DOHH2 (cell line): ENCODE measurements at regions not wholly inside any gene's neighbourhood (a gene's known extent, or its start where the extent isn't known, plus 50 kb on each side); places are given as distances from the start of the nearest gene placed in this dataset.

Source experiments
- H3F3A ChIP-seq: fragments of 200-600 bp; sonication (generic), shearing (Covaris generic); 2 replicates; pipeline ENCODE4 v1.6.0; 2016; ENCODE audit warnings: antibody characterized with exemption, mild to moderate bottlenecking; ENCODE audit not compliant: control insufficient read depth, insufficient read depth
- H3K27ac ChIP-seq: fragments of 200-600 bp; sonication (generic); 2 replicates; pipeline ENCODE4 v1.5.1; 2014; ENCODE audit warnings: low read depth, mild to moderate bottlenecking, low read length, moderate library complexity
- H3K27me3 ChIP-seq: fragments of 200-600 bp; sonication (generic); 2 replicates; pipeline ENCODE4 v1.6.1; 2014; ENCODE audit warnings: mild to moderate bottlenecking, low read length, mixed read lengths; ENCODE audit not compliant: control insufficient read depth
- H3K36me3 ChIP-seq: fragments of 200-600 bp; sonication (generic); 2 replicates; pipeline ENCODE4 v1.6.1; 2014; ENCODE audit warnings: mild to moderate bottlenecking, low read length, moderate library complexity, mixed read lengths; ENCODE audit not compliant: control insufficient read depth
- H3K4me1 ChIP-seq: fragments of 200-600 bp; sonication (generic); 2 replicates; pipeline ENCODE4 v1.6.1; 2014; ENCODE audit warnings: mild to moderate bottlenecking, low read length, mixed read lengths; ENCODE audit not compliant: control insufficient read depth
- H3K4me2 ChIP-seq: fragments of 200-600 bp; sonication (generic); 2 replicates; pipeline ENCODE4 v1.6.0; 2014; ENCODE audit warnings: mild to moderate bottlenecking, low read length, moderate library complexity
- H3K4me3 ChIP-seq: fragments of 200-600 bp; sonication (generic); 2 replicates; pipeline ENCODE4 v1.5.1; 2014; ENCODE audit warnings: mild to moderate bottlenecking, low read length, mixed read lengths
- H3K79me2 ChIP-seq: fragments of 200-600 bp; sonication (generic); 2 replicates; pipeline ENCODE4 v1.6.1; 2014; ENCODE audit warnings: mild to moderate bottlenecking, low read length, mixed read lengths; ENCODE audit not compliant: control insufficient read depth
- H3K9me2 ChIP-seq: fragments of 200-600 bp; sonication (generic); replicated peaks from 2 replicates; pipeline ENCODE4 v1.6.1; 2014; ENCODE audit warnings: mild to moderate bottlenecking, low read length, mixed read lengths; ENCODE audit not compliant: control insufficient read depth
- H3K9me3 ChIP-seq: fragments of 200-600 bp; sonication (generic); 2 replicates; pipeline ENCODE4 v1.6.1; 2014; ENCODE audit warnings: antibody characterized with exemption, low read length, mixed read lengths; ENCODE audit not compliant: control insufficient read depth, insufficient read depth
- H4K20me1 ChIP-seq: fragments of 200-600 bp; sonication (generic); 2 replicates; pipeline ENCODE4 v1.6.0; 2014; ENCODE audit warnings: low read depth, mild to moderate bottlenecking, antibody characterized with exemption, low read length, moderate library complexity; ENCODE audit not compliant: control insufficient read depth, insufficient read depth
- EZH2phosphoT487 ChIP-seq: fragments of 200-600 bp; sonication (generic); IDR thresholded peaks from 2 replicates; pipeline ENCODE4 v1.6.1; 2017; ENCODE audit warnings: borderline replicate concordance, mild to moderate bottlenecking, antibody characterized with exemption, low read length, moderate library complexity, mixed read lengths
- TF ChIP-seq, protein P1 (sequence below): fragments of 200-600 bp; sonication (generic); IDR thresholded peaks from one replicate; pipeline ENCODE4 v1.5.1; 2014; ENCODE audit warnings: antibody characterized with exemption, mild to moderate bottlenecking, low read depth, low read length; ENCODE audit not compliant: poor library complexity, severe bottlenecking

DNA sequence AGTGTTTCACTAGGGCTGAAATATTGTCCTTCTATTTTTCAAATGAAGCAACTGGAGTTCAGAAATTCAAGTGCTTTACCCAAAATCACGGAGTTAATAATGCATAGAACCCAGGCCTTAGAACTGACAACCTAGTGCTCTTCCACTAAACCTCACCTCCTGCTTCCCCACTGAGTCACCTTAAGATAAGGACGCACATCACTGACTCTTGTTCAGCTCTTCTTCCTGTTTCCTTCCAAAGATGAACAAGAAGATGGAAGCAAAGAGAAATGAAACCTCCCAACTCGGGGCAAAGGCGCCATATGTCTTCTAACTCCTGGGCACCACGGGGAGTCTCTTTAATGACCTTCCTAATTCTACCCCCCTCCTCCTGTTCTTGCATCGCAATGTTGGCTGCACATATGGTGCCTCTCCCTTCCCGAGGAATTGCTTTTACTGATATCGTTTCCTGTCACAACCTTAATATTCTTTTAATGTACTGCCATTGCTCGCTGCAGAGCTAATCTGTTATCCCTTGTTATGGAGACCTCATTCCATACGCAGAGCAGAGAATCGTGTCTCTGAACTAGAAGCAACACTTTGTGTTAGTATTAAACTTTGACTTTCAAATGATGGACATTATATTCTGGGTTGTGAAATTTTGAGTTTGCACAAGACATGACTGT, 591.4 kb downstream of the TMEM114 start:
- no peaks in the 10 kb centered on the region for H4K20me1 ChIP-seq
- TF ChIP-seq EZH2phosphoT487 = no peak
- TF ChIP-seq, protein P1, sequence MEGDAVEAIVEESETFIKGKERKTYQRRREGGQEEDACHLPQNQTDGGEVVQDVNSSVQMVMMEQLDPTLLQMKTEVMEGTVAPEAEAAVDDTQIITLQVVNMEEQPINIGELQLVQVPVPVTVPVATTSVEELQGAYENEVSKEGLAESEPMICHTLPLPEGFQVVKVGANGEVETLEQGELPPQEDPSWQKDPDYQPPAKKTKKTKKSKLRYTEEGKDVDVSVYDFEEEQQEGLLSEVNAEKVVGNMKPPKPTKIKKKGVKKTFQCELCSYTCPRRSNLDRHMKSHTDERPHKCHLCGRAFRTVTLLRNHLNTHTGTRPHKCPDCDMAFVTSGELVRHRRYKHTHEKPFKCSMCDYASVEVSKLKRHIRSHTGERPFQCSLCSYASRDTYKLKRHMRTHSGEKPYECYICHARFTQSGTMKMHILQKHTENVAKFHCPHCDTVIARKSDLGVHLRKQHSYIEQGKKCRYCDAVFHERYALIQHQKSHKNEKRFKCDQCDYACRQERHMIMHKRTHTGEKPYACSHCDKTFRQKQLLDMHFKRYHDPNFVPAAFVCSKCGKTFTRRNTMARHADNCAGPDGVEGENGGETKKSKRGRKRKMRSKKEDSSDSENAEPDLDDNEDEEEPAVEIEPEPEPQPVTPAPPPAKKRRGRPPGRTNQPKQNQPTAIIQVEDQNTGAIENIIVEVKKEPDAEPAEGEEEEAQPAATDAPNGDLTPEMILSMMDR = no peak
- no peak overlapping the region for H3K27ac ChIP-seq
- H3K36me3 ChIP-seq = no peaks in the 10 kb centered on the region
- no peaks in the 10 kb centered on the region for H3K9me3 ChIP-seq
- no peaks in the 10 kb centered on the region for H3K9me2 ChIP-seq
- no peaks in the 10 kb centered on the region for H3K4me1 ChIP-seq
- no peak overlapping the region for H3K4me3 ChIP-seq
- H3F3A ChIP-seq = no peaks in the 10 kb centered on the region
- no peak overlapping the region for H3K4me2 ChIP-seq
- no peaks in the 10 kb centered on the region for H3K27me3 ChIP-seq
- H3K79me2 ChIP-seq = no peaks in the 10 kb centered on the region

DNA sequence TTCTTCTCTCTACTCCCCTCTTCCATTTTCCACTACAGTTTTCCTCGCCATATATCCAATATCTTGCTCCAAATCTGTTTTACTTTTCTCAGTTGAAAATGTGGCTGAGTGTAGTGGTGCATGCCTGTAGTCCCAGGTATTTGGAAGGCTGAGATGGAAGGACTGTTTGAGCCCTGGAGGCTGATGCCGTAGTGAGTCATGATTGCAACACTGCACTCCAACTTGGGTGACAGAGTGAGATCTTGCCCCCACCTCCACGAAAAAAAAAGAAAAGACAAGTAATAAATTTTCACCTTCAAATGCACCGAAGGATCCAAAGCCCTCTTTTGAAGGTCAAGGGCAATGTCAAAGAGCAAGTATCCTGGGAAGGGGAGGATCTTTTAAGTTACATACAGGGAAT, 592.3 kb downstream of the TMEM114 start:
- no peaks in the 10 kb centered on the region for H3K27me3 ChIP-seq

DNA sequence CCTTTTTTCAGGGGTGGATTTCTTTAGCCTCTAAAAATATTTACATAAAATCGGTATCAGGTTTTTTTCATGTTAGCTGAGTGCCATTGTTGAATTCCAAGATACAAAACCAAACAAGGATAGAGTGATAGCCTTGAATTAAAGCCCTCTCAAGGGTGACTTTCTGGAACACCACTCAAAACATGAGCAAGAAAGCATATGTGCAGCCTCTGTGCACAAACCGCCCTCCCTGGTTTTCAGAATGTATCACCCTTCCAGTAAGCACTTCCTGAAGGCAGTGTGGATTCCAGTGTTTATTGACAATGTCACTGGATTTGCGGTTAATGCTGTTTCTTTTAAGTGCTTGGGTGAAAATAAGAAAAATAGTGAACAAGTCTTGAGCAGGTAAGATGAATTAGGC, 597.7 kb downstream of the TMEM114 start:
- Histone ChIP-seq H3K9me2 (no peaks in the 10 kb centered on the region), H3K27ac (no peak overlapping the region), H3K4me1 (no peaks in the 10 kb centered on the region), H3K79me2 (no peaks in the 10 kb centered on the region), H3K9me3 (no peaks in the 10 kb centered on the region), H3K27me3 (no peaks in the 10 kb centered on the region), H3F3A (no peaks in the 10 kb centered on the region), H3K36me3 (no peaks in the 10 kb centered on the region), H3K4me3 (no peak overlapping the region), H4K20me1 (no peaks in the 10 kb centered on the region), H3K4me2 (no peak overlapping the region)
- TF ChIP-seq, protein P1 = no peak
- TF ChIP-seq EZH2phosphoT487 = no peak

More for the DNA sequence above, 592.3 kb downstream of the TMEM114 start:
- Histone ChIP-seq H3K9me2 (no peaks in the 10 kb centered on the region), H4K20me1 (no peaks in the 10 kb centered on the region), H3K79me2 (no peaks in the 10 kb centered on the region), H3K9me3 (no peaks in the 10 kb centered on the region), H3K4me2 (no peak overlapping the region), H3K27ac (no peak overlapping the region), H3K4me3 (no peak overlapping the region), H3K36me3 (no peaks in the 10 kb centered on the region), H3K4me1 (no peaks in the 10 kb centered on the region), H3F3A (no peaks in the 10 kb centered on the region)
- TF ChIP-seq, protein P1 = no peak
- TF ChIP-seq EZH2phosphoT487 = no peak
